ENCODE measurements at regions not wholly inside any gene's neighbourhood (a gene's known extent, or its start where the extent isn't known, plus 50 kb on each side); places are given as distances from the start of the nearest gene placed in this dataset.

DNA sequence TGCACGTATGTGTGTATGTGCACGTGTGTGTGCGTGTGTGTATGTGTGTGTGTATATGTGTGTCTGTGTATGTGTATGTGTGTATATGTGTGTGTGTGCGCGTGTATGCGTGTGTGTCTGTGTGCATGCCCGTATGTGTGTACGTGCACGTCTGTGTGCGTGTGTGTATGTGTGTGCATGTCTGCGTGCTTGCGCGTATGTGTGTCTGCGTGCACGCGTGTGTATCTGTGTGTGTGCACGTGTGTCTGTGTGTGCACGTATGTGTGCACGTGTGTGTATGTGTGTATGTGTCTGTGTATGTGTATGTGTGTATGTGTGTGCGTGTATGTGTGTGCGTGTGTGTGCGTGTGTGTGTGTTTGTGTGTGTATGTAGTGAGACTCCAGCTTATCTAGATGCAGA lies 97.5 kb upstream of the SPATS2L start:
- H3K4me3 ChIP-seq, result no peak overlapping the region
- intact Hi-C loops (cut with DNase I), result no loop called here
- H3K27ac ChIP-seq, result no peak overlapping the region
- no peaks in the 10 kb centered on the region for H3K4me1 ChIP-seq
- no peak for TF ChIP-seq CTCF (IDR thresholded peaks at IDR 0.05)
- no peak for TF ChIP-seq POLR2A (IDR thresholded peaks at IDR 0.05)
- DNase-seq, result no peak
- peaks cover 0 to 4% (median 0%) of the 10 kb centered on the region in 9 donors for H3K27me3 ChIP-seq
- peaks cover 0 to 15% (median 3%) of the 10 kb centered on the region in 12 donors for H3K9me3 ChIP-seq
- no peak for ATAC-seq
- 85 to 92% (median 90%) methylated on average over 22 of the region's 22 CpGs for WGBS, 4 donors
- H3K36me3 ChIP-seq, result no peaks in the 10 kb centered on the region

GRCh38 chr2:200211643-200212042 lies 94.8 kb upstream of the SPATS2L start:
- Histone ChIP-seq H3K27me3 (peaks cover 0 to 4% (median 0%) of the 10 kb centered on the region in 9 donors), H3K27ac (no peak overlapping the region), H3K36me3 (no peaks in the 10 kb centered on the region), H3K4me3 (no peak overlapping the region), H3K9me3 (peaks cover 0 to under 1% (median 0%) of the 10 kb centered on the region in 12 donors), H3K4me1 (no peaks in the 10 kb centered on the region)
- ATAC-seq, result no peak
- TF ChIP-seq CTCF (IDR thresholded peaks at IDR 0.05) (no peak), POLR2A (IDR thresholded peaks at IDR 0.05) (no peak)
- no peak for DNase-seq
- intact Hi-C loops (cut with DNase I), result no loop called here
- whole genome bisulfite sequencing, 4 donors, result 68 to 73% (median 70%) methylated on average over 5 of the region's 5 CpGs

DNA sequence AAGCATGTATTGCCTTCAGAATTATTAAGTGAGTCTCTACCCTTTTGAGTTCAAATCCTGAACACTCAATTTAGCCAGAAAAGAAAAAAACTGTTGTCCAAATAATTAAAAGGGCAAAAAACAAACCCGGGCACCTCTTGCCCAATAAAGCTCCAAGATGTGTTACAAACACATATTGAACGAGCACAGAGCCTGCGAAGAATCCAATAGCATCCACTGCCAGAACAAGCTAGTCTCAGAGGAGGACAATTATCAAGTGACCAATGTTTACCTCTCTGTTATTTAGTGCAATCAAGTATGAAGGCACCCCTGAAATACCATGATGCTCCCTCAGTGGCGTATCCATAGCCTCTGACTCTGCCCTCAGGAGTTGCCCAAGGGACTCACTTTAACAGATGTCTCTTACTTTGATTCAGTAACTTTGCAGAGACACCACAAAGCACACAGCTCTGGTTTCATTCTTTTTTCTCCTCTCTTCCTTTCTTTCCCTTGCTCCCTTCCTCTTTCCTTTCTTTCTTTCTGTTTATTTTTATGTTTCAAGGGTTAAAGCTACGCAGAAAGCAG lies 93.5 kb upstream of the SPATS2L start:
- no peak overlapping the region for H3K27ac ChIP-seq
- TF ChIP-seq CTCF (IDR thresholded peaks at IDR 0.05) (no peak), POLR2A (IDR thresholded peaks at IDR 0.05) (no peak)
- intact Hi-C loops (cut with DNase I), result no loop called here
- H3K36me3 ChIP-seq, result no peaks in the 10 kb centered on the region
- no peaks in the 10 kb centered on the region for H3K9me3 ChIP-seq
- no peaks in the 10 kb centered on the region for H3K4me1 ChIP-seq
- WGBS, 4 donors, result 84 to 88% (median 86%) methylated on average over 5 of the region's 5 CpGs
- peaks cover 0 to 4% (median 0%) of the 10 kb centered on the region in 9 donors for H3K27me3 ChIP-seq
- ATAC-seq (no peak), DNase-seq (no peak)
- H3K4me3 ChIP-seq, result no peak overlapping the region

DNA sequence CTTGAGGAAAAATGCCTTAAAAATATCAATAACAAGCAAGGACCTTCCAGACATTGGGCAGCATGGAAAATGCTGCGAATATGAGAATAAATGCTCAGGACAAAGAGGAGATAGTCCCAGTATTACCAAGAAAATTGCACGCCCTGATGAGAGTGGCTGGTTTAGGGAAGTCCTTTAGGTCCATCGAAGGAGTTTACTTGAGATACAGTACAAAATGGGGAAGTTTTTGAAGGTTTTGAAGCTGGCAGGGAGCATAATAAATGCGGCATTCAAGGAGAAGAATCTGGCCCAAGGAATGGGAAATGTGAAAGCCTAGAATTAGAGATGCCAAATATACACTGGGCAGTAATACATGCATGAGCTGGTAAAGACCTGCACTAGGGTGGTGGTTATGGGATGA lies 90.2 kb upstream of the SPATS2L start:
- Histone ChIP-seq H3K9me3 (no peaks in the 10 kb centered on the region), H3K4me3 (no peak overlapping the region), H3K4me1 (no peaks in the 10 kb centered on the region), H3K27ac (no peak overlapping the region), H3K27me3 (peaks cover 0 to 4% (median 0%) of the 10 kb centered on the region in 9 donors), H3K36me3 (no peaks in the 10 kb centered on the region)
- TF ChIP-seq CTCF (IDR thresholded peaks at IDR 0.05) (no peak), POLR2A (IDR thresholded peaks at IDR 0.05) (no peak)
- intact Hi-C loops (cut with DNase I), result no loop called here
- WGBS, 4 donors, result 78 to 89% (median 86%) methylated on average over 4 of the region's 4 CpGs
- no peak for ATAC-seq
- no peak for DNase-seq
